Prostate gland (tissue), 2 donors: ENCODE measurements at regions not wholly inside any gene's neighbourhood (a gene's known extent, or its start where the extent isn't known, plus 50 kb on each side); places are given as distances from the start of the nearest gene placed in this dataset.
A peak's percentile ranks its signal among the peaks of the same experiment; 100 is the strongest.

Experiments used
- DNase-seq: peaks from one replicate; pipeline ENCODE4 v3.0.0-alpha.2; 2019; ENCODE audit warnings: low spot score
- H3K27ac ChIP-seq, 2 donors: fragments of 200-600 bp; sonication (generic); 2 replicates each; pipeline ENCODE4 v1.5.1; 2017 to 2019
- H3K27me3 ChIP-seq: fragments of 200-600 bp; sonication (generic); replicated peaks from 2 replicates; pipeline ENCODE4 v1.5.1; 2019; ENCODE audit not compliant: insufficient read depth
- H3K36me3 ChIP-seq, 2 donors: fragments of 200-600 bp; sonication (generic); 1 replicate in 1 of 2; 2 replicates in 1 of 2; pipeline versions ENCODE4 v1.5.1 to v1.8.1; 2017 to 2019
- H3K4me1 ChIP-seq: fragments of 200-600 bp; sonication (generic); replicated peaks from 2 replicates; pipeline ENCODE4 v1.5.1; 2019
- H3K4me3 ChIP-seq, 2 donors: fragments of 200-600 bp; sonication (generic); 2 replicates each; pipeline ENCODE4 v1.5.1; 2017 to 2019
- H3K9me3 ChIP-seq: fragments of 200-600 bp; sonication (generic); 2 replicates; pipeline ENCODE4 v1.5.1; 2017
- POLR2A ChIP-seq: fragments of 450-650 bp; IDR thresholded peaks from one replicate; pipeline ENCODE4 v1.6.1; 2016; ENCODE audit warnings: antibody characterized with exemption, mild to moderate bottlenecking
- POLR2AphosphoS5 ChIP-seq: sonication (generic); formaldehyde crosslinking; IDR thresholded peaks from one replicate; pipeline ENCODE4 v1.6.1; 2017; ENCODE audit warnings: antibody characterized with exemption
- WGBS: methylation state at CpG from one replicate; pipeline ENCODE4 v1.1.5; 2018; 5-methylcytosine and 5-hydroxymethylcytosine counted together
- intact Hi-C: fragments of 100-400 bp; cut with DNase I; formaldehyde crosslinking; loops from one replicate; pipeline ENCODE4 v1.14.2; 2022
- TF ChIP-seq, protein P1 (sequence below), 4 experiments: fragments of 200-600 bp in 2 of 4; fragments of 450-650 bp in 2 of 4; sonication (generic) in 2 of 4; IDR thresholded peaks; 1 replicate in 3 of 4; 2 replicates in 1 of 4; pipeline ENCODE4 v1.5.1; 2016 to 2019; ENCODE audit warnings: antibody characterized with exemption in 4 of 4, mild to moderate bottlenecking in 2 of 4, moderate library complexity in 2 of 4

DNA sequence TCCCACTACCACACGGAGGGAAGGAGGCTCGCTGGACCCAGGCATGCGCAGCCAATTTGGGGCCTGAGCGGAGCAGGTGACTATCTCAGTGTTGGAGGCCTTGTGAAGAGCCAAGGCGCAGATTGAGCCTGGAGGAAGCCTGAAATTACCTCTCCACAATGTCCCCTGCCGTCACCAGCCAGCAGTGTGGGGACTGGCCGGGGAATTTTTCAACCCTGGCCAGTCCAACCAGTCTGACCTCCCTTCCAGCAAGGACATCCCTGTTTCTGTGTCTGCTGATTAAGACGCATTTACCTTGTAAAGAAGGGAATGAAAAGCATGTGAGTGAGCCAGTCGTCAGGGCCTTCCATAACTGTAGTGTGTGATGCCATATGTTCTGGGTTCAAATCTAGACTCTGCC is 198.1 kb upstream of the IRX3 start:
- intact Hi-C loops, result no loop called here
- Histone ChIP-seq H3K4me3 (no peak overlapping the region), H3K4me1 (no peaks in the 10 kb centered on the region), H3K27me3 (no peaks in the 10 kb centered on the region), H3K9me3 (no peaks in the 10 kb centered on the region), H3K36me3 (no peaks in the 10 kb centered on the region), H3K27ac (peak overlapping the region; percentile 28 to 38)
- peak; percentile 31 for DNase-seq
- 77% methylated on average over 9 of the region's 9 CpGs for WGBS
- peak; percentile 74 for TF ChIP-seq POLR2AphosphoS5
- TF ChIP-seq, protein P1, sequence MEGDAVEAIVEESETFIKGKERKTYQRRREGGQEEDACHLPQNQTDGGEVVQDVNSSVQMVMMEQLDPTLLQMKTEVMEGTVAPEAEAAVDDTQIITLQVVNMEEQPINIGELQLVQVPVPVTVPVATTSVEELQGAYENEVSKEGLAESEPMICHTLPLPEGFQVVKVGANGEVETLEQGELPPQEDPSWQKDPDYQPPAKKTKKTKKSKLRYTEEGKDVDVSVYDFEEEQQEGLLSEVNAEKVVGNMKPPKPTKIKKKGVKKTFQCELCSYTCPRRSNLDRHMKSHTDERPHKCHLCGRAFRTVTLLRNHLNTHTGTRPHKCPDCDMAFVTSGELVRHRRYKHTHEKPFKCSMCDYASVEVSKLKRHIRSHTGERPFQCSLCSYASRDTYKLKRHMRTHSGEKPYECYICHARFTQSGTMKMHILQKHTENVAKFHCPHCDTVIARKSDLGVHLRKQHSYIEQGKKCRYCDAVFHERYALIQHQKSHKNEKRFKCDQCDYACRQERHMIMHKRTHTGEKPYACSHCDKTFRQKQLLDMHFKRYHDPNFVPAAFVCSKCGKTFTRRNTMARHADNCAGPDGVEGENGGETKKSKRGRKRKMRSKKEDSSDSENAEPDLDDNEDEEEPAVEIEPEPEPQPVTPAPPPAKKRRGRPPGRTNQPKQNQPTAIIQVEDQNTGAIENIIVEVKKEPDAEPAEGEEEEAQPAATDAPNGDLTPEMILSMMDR (IDR thresholded peaks at IDR 0.05), result no peak

DNA sequence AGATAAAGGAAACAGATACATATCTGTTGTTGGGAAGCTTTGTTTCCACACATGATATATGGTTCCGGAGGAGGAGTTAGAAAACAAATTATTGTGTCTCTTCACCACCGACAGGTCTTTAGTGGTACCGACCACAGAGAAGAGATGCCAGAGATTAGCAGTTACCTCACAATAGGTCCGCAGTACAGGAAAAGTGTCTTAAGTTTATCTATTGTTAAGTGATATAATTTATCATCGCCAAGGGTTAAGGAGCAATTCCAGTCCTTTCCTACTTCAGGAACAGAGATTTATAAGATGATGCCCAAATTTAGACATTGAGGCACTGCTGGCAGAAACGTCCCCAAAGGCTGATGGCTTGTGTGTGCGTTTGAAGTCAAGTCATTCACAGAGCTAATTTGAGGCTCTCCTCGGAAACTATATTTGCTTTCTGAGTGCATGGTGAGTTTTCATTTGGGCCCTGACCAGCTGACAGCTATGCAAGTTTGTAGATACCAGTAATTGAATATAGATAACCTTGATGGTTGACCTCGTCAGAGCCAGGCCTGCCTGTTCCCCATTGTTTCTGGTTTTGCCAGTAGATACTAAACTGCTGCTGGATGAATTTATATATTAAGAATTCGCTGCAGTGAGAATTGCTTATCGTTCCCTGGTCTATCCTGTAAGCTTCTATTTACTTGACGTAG is 196.4 kb upstream of the IRX3 start:
- Histone ChIP-seq H3K27me3 (no peaks in the 10 kb centered on the region), H3K9me3 (no peaks in the 10 kb centered on the region), H3K27ac (no peak overlapping the region), H3K4me3 (no peak overlapping the region), H3K36me3 (no peaks in the 10 kb centered on the region), H3K4me1 (no peaks in the 10 kb centered on the region)
- WGBS, result 73% methylated on average over 12 of the region's 12 CpGs
- no peak for DNase-seq
- intact Hi-C loops, result no loop called here
- no peak for TF ChIP-seq POLR2A
- TF ChIP-seq, protein P1 (IDR thresholded peaks at IDR 0.05), result no peak
- TF ChIP-seq POLR2AphosphoS5, result no peak

DNA sequence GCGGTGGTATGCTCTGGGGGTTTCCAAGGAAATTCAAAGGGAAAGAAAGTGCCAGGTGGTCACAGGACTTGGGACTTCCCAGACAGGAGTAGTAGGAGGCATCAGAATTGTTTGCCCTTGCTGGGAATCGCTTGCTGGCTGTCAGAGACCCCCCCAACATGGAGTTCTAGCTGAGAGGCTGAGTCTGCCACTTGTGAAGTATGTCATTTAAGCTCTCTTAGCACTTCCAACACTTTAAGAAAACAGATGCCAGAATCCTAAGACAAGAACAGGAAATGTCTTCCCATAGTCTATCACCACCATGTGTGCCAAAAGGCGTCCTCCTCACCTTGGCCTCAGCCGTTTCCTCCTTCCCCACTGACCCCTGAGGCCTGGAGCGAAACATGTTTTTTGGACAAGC is 193.8 kb upstream of the IRX3 start:
- Histone ChIP-seq H3K9me3 (no peaks in the 10 kb centered on the region), H3K4me1 (no peaks in the 10 kb centered on the region), H3K27ac (no peak overlapping the region), H3K27me3 (no peaks in the 10 kb centered on the region), H3K4me3 (no peak overlapping the region), H3K36me3 (no peaks in the 10 kb centered on the region)
- TF ChIP-seq POLR2A, result no peak
- TF ChIP-seq, protein P1 (IDR thresholded peaks at IDR 0.05), result no peak
- TF ChIP-seq POLR2AphosphoS5, result no peak
- DNase-seq, result no peak
- intact Hi-C loops, result no loop called here
- WGBS, result 80% methylated on average over 5 of the region's 5 CpGs

DNA sequence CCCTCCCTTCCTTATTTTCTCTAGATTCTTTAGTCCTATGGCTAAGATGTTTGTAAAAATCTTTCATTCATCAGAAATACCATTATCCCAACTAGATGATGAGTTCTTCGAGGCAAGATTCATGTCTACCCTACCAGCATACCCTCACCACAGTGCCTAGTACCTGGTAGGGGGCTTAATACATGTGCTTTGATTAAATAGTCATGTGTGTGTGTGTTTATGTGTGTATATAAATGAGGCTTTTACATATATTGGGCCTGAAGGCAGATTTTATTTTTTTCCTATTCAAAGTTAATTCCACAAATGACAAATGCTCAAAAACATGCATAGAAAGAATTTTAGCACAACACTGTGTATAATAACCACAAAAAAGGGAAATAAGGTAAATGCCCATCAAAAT is 193.0 kb upstream of the IRX3 start:
- no peak overlapping the region for H3K27ac ChIP-seq
- 93% methylated on average over 1 of the region's 1 CpG for WGBS
- TF ChIP-seq POLR2AphosphoS5 (no peak), POLR2A (no peak)
- TF ChIP-seq, protein P1 (IDR thresholded peaks at IDR 0.05), result no peak
- H3K9me3 ChIP-seq, result no peaks in the 10 kb centered on the region
- H3K4me1 ChIP-seq, result no peaks in the 10 kb centered on the region
- H3K36me3 ChIP-seq, result no peaks in the 10 kb centered on the region
- H3K4me3 ChIP-seq, result no peak overlapping the region
- H3K27me3 ChIP-seq, result no peaks in the 10 kb centered on the region
- no peak for DNase-seq
- intact Hi-C loops, result no loop called here

DNA sequence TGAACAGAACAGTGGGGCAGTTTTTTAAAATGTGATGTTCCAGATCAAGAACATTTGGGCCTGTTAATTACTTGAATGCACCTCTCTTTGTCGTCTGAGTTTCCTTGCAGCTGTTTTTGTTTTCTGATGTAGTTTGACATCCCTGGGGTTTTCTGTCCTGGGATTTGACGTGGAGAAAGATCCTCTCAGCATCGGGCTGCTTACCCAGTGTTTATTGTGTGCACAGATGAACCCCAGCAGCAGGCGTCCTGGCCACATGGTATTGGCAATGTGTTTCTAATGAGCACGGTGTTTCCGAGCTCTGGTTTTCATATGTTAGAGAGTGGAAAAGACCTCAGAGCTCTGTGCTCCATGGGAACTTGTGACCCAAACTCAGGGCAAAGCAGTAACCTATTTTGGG is 191.1 kb upstream of the IRX3 start:
- Histone ChIP-seq H3K4me3 (no peak overlapping the region), H3K27me3 (no peaks in the 10 kb centered on the region), H3K27ac (no peak overlapping the region), H3K36me3 (no peaks in the 10 kb centered on the region), H3K9me3 (no peaks in the 10 kb centered on the region), H3K4me1 (no peaks in the 10 kb centered on the region)
- WGBS, result 61% methylated on average over 6 of the region's 6 CpGs
- intact Hi-C loops, result no loop called here
- TF ChIP-seq, protein P1 (IDR thresholded peaks at IDR 0.05), result no peak
- TF ChIP-seq POLR2AphosphoS5, result no peak
- no peak for TF ChIP-seq POLR2A
- no peak for DNase-seq
